DND-41 (cell line): ENCODE measurements at regions not wholly inside any gene's neighbourhood (a gene's known extent, or its start where the extent isn't known, plus 50 kb on each side); places are given as distances from the start of the nearest gene placed in this dataset.

ENCODE experiments used
- CTCF ChIP-seq: IDR thresholded peaks from 2 replicates; pipeline ENCODE4 v1.5.1; 2012; ENCODE audit warnings: borderline replicate concordance, low read length, moderate library complexity, mild to moderate bottlenecking; ENCODE audit not compliant: poor library complexity, severe bottlenecking; ENCODE audit errors: extremely low read depth
- EZH2 ChIP-seq: IDR thresholded peaks from 3 replicates; pipeline ENCODE4 v1.6.1; 2012; ENCODE audit warnings: borderline replicate concordance, low read depth, mild to moderate bottlenecking, moderate library complexity, low read length, inconsistent platforms; ENCODE audit not compliant: severe bottlenecking

- TF ChIP-seq CTCF, result no peak
- no peak for TF ChIP-seq EZH2
Observed at GRCh38 chr18:75548353-75548905, 120.9 kb upstream of the SMIM21 start.
